Thyroid gland (tissue), 4 donors: ENCODE measurements at regions not wholly inside any gene's neighbourhood (a gene's known extent, or its start where the extent isn't known, plus 50 kb on each side); places are given as distances from the start of the nearest gene placed in this dataset.

Experiments used
- DNase-seq, 2 donors: peaks; one replicate each; pipeline ENCODE4 v3.0.0-alpha.2; 2019
- H3K27ac ChIP-seq, 3 donors: fragments of 200-600 bp; sonication (generic); 1 replicate in 2 of 3; 2 replicates in 1 of 3; pipeline ENCODE4 v1.5.1; 2016 to 2019; ENCODE audit warnings: mild to moderate bottlenecking in 1 of 3, moderate library complexity in 1 of 3
- H3K27me3 ChIP-seq: fragments of 200-600 bp; sonication (generic); one replicate; pipeline ENCODE4 v1.5.1; 2019
- H3K36me3 ChIP-seq, 2 donors: fragments of 200-600 bp; sonication (generic); one replicate each; pipeline ENCODE4 v1.5.1; 2016 to 2019
- H3K4me1 ChIP-seq, 2 donors: fragments of 200-600 bp; sonication (generic); one replicate each; pipeline ENCODE4 v1.5.1; 2017 to 2019
- H3K4me3 ChIP-seq, 3 donors: fragments of 200-600 bp; sonication (generic); replicated peaks in 1 of 3; 1 replicate in 2 of 3; 2 replicates in 1 of 3; pipeline ENCODE4 v1.5.1; 2016; ENCODE audit warnings: mild to moderate bottlenecking in 1 of 3
- H3K9me3 ChIP-seq: fragments of 200-600 bp; sonication (generic); one replicate; pipeline ENCODE4 v1.5.1; 2017
- CTCF ChIP-seq, 6 experiments: fragments of 200-600 bp in 3 of 6; fragments of 450-650 bp in 3 of 6; sonication (generic) in 3 of 6; IDR thresholded peaks; one replicate each; pipeline ENCODE4 v1.5.1; 2016 to 2019; ENCODE audit warnings: antibody characterized with exemption in 6 of 6, mild to moderate bottlenecking in 2 of 6, inconsistent platforms in 1 of 6, moderate library complexity in 1 of 6
- POLR2A ChIP-seq, 2 donors: fragments of 450-650 bp; IDR thresholded peaks; one replicate each; pipeline ENCODE4 v1.6.1; 2017; ENCODE audit warnings: antibody characterized with exemption in 2 of 2, mild to moderate bottlenecking in 2 of 2, moderate library complexity in 1 of 2
- WGBS, 2 donors: methylation state at CpG; one replicate each; pipeline ENCODE4 v1.1.5; 2017; 5-methylcytosine and 5-hydroxymethylcytosine counted together
- intact Hi-C: fragments of 100-400 bp; cut with DNase I; formaldehyde crosslinking; loops from one replicate; pipeline ENCODE4 v1.15.1; 2023

- no peaks in the 10 kb centered on the region for H3K9me3 ChIP-seq
Measured at GRCh38 chr1:116841569-116842344, 68.0 kb upstream of the PTGFRN start.

GRCh38 chr1:116842654-116843053 lies 67.1 kb upstream of the PTGFRN start:
- no peaks in the 10 kb centered on the region for H3K27me3 ChIP-seq
- WGBS, 2 donors, result 68 to 74% methylated on average over 4 of the region's 4 CpGs

More at GRCh38 chr1:116841569-116842344, 68.0 kb upstream of the PTGFRN start:
- H3K27ac ChIP-seq, result no peak overlapping the region
- TF ChIP-seq CTCF (IDR thresholded peaks at IDR 0.05) (no peak), POLR2A (IDR thresholded peaks at IDR 0.05) (no peak)
- no peak for DNase-seq
- H3K27me3 ChIP-seq, result no peaks in the 10 kb centered on the region
- H3K4me1 ChIP-seq, result no peaks in the 10 kb centered on the region
- H3K36me3 ChIP-seq, result no peaks in the 10 kb centered on the region
- intact Hi-C loops, result no loop called here
- no peak overlapping the region for H3K4me3 ChIP-seq
- 42 to 64% methylated on average over 2 of the region's 2 CpGs for WGBS, 2 donors

GRCh38 chr1:116844775-116845174 lies 64.9 kb upstream of the PTGFRN start:
- no peak for TF ChIP-seq POLR2A (IDR thresholded peaks at IDR 0.05)
- TF ChIP-seq CTCF (IDR thresholded peaks at IDR 0.05), result no peak
- Histone ChIP-seq H3K4me1 (no peaks in the 10 kb centered on the region), H3K4me3 (no peak overlapping the region), H3K36me3 (no peaks in the 10 kb centered on the region), H3K9me3 (no peaks in the 10 kb centered on the region), H3K27me3 (no peaks in the 10 kb centered on the region), H3K27ac (no peak overlapping the region)
- WGBS, 2 donors, result 92 to 94% methylated on average over 1 of the region's 1 CpG
- intact Hi-C loops, result no loop called here
- DNase-seq, result no peak

More at GRCh38 chr1:116842654-116843053, 67.1 kb upstream of the PTGFRN start:
- H3K4me1 ChIP-seq, result no peaks in the 10 kb centered on the region
- TF ChIP-seq CTCF (IDR thresholded peaks at IDR 0.05) (peak in 1 of 6 experiments; percentile 16), POLR2A (IDR thresholded peaks at IDR 0.05) (no peak)
- H3K4me3 ChIP-seq, result no peak overlapping the region
- H3K27ac ChIP-seq, result no peak overlapping the region
- no peaks in the 10 kb centered on the region for H3K9me3 ChIP-seq
- intact Hi-C loops, result no loop called here
- no peak for DNase-seq
- H3K36me3 ChIP-seq, result no peaks in the 10 kb centered on the region

GRCh38 chr1:116847190-116847589 lies 62.5 kb upstream of the PTGFRN start:
- H3K4me1 ChIP-seq, result no peaks in the 10 kb centered on the region
- no peak overlapping the region for H3K27ac ChIP-seq
- H3K36me3 ChIP-seq, result no peaks in the 10 kb centered on the region
- H3K4me3 ChIP-seq, result no peak overlapping the region
- no peak for DNase-seq
- WGBS, 2 donors, result 71 to 79% methylated on average over 2 of the region's 2 CpGs
- H3K9me3 ChIP-seq, result no peaks in the 10 kb centered on the region
- TF ChIP-seq POLR2A (IDR thresholded peaks at IDR 0.05) (no peak), CTCF (IDR thresholded peaks at IDR 0.05) (no peak)
- intact Hi-C loops, result no loop called here
- no peaks in the 10 kb centered on the region for H3K27me3 ChIP-seq

GRCh38 chr1:116847688-116848531 lies 61.8 kb upstream of the PTGFRN start:
- no peak for TF ChIP-seq POLR2A (IDR thresholded peaks at IDR 0.05)
- TF ChIP-seq CTCF (IDR thresholded peaks at IDR 0.05), result no peak
- intact Hi-C loops, result no loop called here
- Histone ChIP-seq H3K36me3 (no peaks in the 10 kb centered on the region), H3K27ac (peak overlapping the region in 1 of 3 donors; percentile 28), H3K4me1 (no peaks in the 10 kb centered on the region), H3K9me3 (no peaks in the 10 kb centered on the region), H3K27me3 (no peaks in the 10 kb centered on the region), H3K4me3 (no peak overlapping the region)
- 67 to 77% methylated on average over 13 of the region's 13 CpGs for WGBS, 2 donors
- peak in 1 of 2 donors; percentile 7 for DNase-seq
